HFFc6 (cell line): ENCODE measurements at regions not wholly inside any gene's neighbourhood (a gene's known extent, or its start where the extent isn't known, plus 50 kb on each side); places are given as distances from the start of the nearest gene placed in this dataset.

Experiments
- DNase-seq: peaks from one replicate; pipeline ENCODE4 v3.0.0-alpha.2; 2018
- H3K27ac Mint-ChIP-seq: 2 replicates; pipeline ENCODE4 v1.8.0; 2020; ENCODE audit warnings: mild to moderate bottlenecking, mixed read lengths
- H3K27me3 Mint-ChIP-seq: 2 replicates; pipeline ENCODE4 v1.8.0; 2021; ENCODE audit warnings: mild to moderate bottlenecking, moderate library complexity, mixed read lengths; ENCODE audit not compliant: insufficient read depth
- H3K36me3 Mint-ChIP-seq: 2 replicates; pipeline ENCODE4 v1.8.0; 2021; ENCODE audit warnings: low read depth, mixed read lengths
- H3K4me1 Mint-ChIP-seq: 2 replicates; pipeline ENCODE4 v1.8.0; 2020; ENCODE audit warnings: low read depth, mixed read lengths
- H3K4me3 Mint-ChIP-seq: 2 replicates; pipeline ENCODE4 v1.8.0; 2020; ENCODE audit warnings: mild to moderate bottlenecking, moderate library complexity, mixed read lengths
- H3K9me3 Mint-ChIP-seq: 2 replicates; pipeline ENCODE4 v1.8.0; 2020; ENCODE audit warnings: mild to moderate bottlenecking, mixed read lengths
- CTCF ChIP-seq: fragments of 200-600 bp; sonication (generic); IDR thresholded peaks from 2 replicates; pipeline ENCODE4 v1.5.0; 2021; ENCODE audit warnings: antibody characterized with exemption, mild to moderate bottlenecking

- Mint-ChIP-seq H3K27me3 (no peaks in the 10 kb centered on the region), H3K36me3 (peaks cover 21% of the 10 kb centered on the region), H3K4me1 (peaks cover 43% of the 10 kb centered on the region), H3K27ac (no peak overlapping the region), H3K9me3 (no peaks in the 10 kb centered on the region), H3K4me3 (no peak overlapping the region)
- no peak for TF ChIP-seq CTCF
- no peak for DNase-seq
Observed at GRCh38 chr5:143952809-143953208, 140.8 kb downstream of the HMHB1 start.

DNA sequence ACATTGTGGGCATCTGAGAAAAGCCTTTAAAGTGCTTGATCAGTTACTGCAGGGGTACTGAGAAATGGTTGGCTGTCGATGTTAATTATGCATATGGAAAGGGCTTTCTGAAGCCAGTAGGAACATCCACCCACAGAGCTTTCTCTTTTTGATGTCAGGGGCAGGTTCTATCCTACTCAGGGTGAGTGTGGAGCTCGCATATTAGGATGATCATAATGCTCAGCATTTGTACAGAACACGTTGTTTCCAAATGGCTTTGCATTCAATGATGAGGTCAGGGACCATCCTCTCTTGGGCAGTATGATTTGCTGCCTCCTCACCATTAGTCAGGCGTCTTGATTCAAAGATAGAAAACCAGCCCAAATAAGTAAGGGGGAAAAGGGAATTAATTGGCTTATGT lies 141.9 kb downstream of the HMHB1 start:
- Mint-ChIP-seq H3K9me3 (no peaks in the 10 kb centered on the region), H3K27ac (no peak overlapping the region), H3K36me3 (peaks cover 14% of the 10 kb centered on the region), H3K4me1 (peaks cover 43% of the 10 kb centered on the region), H3K4me3 (no peak overlapping the region), H3K27me3 (no peaks in the 10 kb centered on the region; the same call in 1 of the 2 replicates)
- no peak for DNase-seq
- TF ChIP-seq CTCF: no peak

GRCh38 chr5:143955141-143955540 lies 143.2 kb downstream of the HMHB1 start:
- no peak for TF ChIP-seq CTCF
- no peak for DNase-seq
- no peaks in the 10 kb centered on the region; the same call in 1 of the 2 replicates for H3K27me3 Mint-ChIP-seq
- no peak overlapping the region for H3K4me3 Mint-ChIP-seq
- H3K27ac Mint-ChIP-seq: peak overlapping the region; percentile 53; the same call in 1 of the 2 replicates
- peaks cover 30% of the 10 kb centered on the region for H3K4me1 Mint-ChIP-seq
- peaks cover 8% of the 10 kb centered on the region; the same call in 1 of the 2 replicates for H3K36me3 Mint-ChIP-seq
- H3K9me3 Mint-ChIP-seq: no peaks in the 10 kb centered on the region

GRCh38 chr5:143957455-143957854 lies 145.5 kb downstream of the HMHB1 start:
- no peaks in the 10 kb centered on the region for H3K9me3 Mint-ChIP-seq
- TF ChIP-seq CTCF: peak; percentile 77
- peaks cover 42% of the 10 kb centered on the region for H3K4me1 Mint-ChIP-seq
- no peaks in the 10 kb centered on the region; the same call in 1 of the 2 replicates for H3K36me3 Mint-ChIP-seq
- H3K27ac Mint-ChIP-seq: no peak overlapping the region
- H3K27me3 Mint-ChIP-seq: peaks cover 1% of the 10 kb centered on the region
- no peak for DNase-seq
- H3K4me3 Mint-ChIP-seq: no peak overlapping the region

GRCh38 chr5:143962201-143962600 lies 150.2 kb downstream of the HMHB1 start:
- Mint-ChIP-seq H3K27ac (no peak overlapping the region), H3K36me3 (peaks cover 6% of the 10 kb centered on the region), H3K9me3 (no peaks in the 10 kb centered on the region), H3K4me3 (no peak overlapping the region), H3K27me3 (peaks cover 1% of the 10 kb centered on the region), H3K4me1 (peaks cover 46% of the 10 kb centered on the region)
- no peak for DNase-seq
- no peak for TF ChIP-seq CTCF

- Mint-ChIP-seq H3K4me3 (no peak overlapping the region), H3K9me3 (no peaks in the 10 kb centered on the region)
- no peak for DNase-seq
Observed at GRCh38 chr5:143964919-143965318, 153.0 kb downstream of the HMHB1 start.

More at GRCh38 chr5:143964919-143965318, 153.0 kb downstream of the HMHB1 start:
- H3K36me3 Mint-ChIP-seq: peaks cover 6% of the 10 kb centered on the region
- no peak for TF ChIP-seq CTCF
- H3K27me3 Mint-ChIP-seq: peaks cover 1% of the 10 kb centered on the region; the same call in 1 of the 2 replicates
- peaks cover 67% of the 10 kb centered on the region for H3K4me1 Mint-ChIP-seq
- H3K27ac Mint-ChIP-seq: no peak overlapping the region
